Type B pancreatic cell (in vitro differentiated cells): ENCODE measurements at regions not wholly inside any gene's neighbourhood (a gene's known extent, or its start where the extent isn't known, plus 50 kb on each side); places are given as distances from the start of the nearest gene placed in this dataset.

Experiments
- DNase-seq: peaks from one replicate; pipeline ENCODE4 v3.0.0; 2021; ENCODE audit warnings: mixed read lengths; ENCODE audit not compliant: unreplicated experiment; ENCODE audit errors: extremely low spot score
- H3K27ac Mint-ChIP-seq: 2 replicates; pipeline ENCODE4 v1.8.0; 2021; ENCODE audit warnings: mild to moderate bottlenecking, mixed read lengths
- H3K27me3 Mint-ChIP-seq: 2 replicates; pipeline ENCODE4 v1.8.0; 2021; ENCODE audit warnings: mixed read lengths
- H3K36me3 Mint-ChIP-seq: 2 replicates; pipeline ENCODE4 v1.8.0; 2021; ENCODE audit warnings: mixed read lengths
- H3K4me1 Mint-ChIP-seq: one replicate; pipeline ENCODE4 v1.8.0; 2021; ENCODE audit warnings: mixed read lengths; ENCODE audit not compliant: unreplicated experiment
- H3K4me3 Mint-ChIP-seq: 2 replicates; pipeline ENCODE4 v1.8.0; 2021; ENCODE audit warnings: mild to moderate bottlenecking, mixed read lengths
- H3K9me3 Mint-ChIP-seq: 2 replicates; pipeline ENCODE4 v1.8.0; 2021; ENCODE audit warnings: mixed read lengths
- TF ChIP-seq, protein P1 (sequence below): fragments of 200-600 bp; sonication (generic); conservative IDR thresholded peaks from 2 replicates; pipeline ENCODE4 v1.5.0; 2021; ENCODE audit warnings: antibody characterized with exemption, mild to moderate bottlenecking

- Mint-ChIP-seq H3K27ac (no peak overlapping the region), H3K36me3 (no peaks in the 10 kb centered on the region), H3K9me3 (no peaks in the 10 kb centered on the region), H3K4me3 (no peak overlapping the region), H3K4me1 (peaks cover 33% of the 10 kb centered on the region), H3K27me3 (no peaks in the 10 kb centered on the region)
- TF ChIP-seq, protein P1, sequence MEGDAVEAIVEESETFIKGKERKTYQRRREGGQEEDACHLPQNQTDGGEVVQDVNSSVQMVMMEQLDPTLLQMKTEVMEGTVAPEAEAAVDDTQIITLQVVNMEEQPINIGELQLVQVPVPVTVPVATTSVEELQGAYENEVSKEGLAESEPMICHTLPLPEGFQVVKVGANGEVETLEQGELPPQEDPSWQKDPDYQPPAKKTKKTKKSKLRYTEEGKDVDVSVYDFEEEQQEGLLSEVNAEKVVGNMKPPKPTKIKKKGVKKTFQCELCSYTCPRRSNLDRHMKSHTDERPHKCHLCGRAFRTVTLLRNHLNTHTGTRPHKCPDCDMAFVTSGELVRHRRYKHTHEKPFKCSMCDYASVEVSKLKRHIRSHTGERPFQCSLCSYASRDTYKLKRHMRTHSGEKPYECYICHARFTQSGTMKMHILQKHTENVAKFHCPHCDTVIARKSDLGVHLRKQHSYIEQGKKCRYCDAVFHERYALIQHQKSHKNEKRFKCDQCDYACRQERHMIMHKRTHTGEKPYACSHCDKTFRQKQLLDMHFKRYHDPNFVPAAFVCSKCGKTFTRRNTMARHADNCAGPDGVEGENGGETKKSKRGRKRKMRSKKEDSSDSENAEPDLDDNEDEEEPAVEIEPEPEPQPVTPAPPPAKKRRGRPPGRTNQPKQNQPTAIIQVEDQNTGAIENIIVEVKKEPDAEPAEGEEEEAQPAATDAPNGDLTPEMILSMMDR, result no peak
- no peak for DNase-seq
Measured at GRCh38 chr3:150278843-150279381, 129.2 kb upstream of the TSC22D2 start.

DNA sequence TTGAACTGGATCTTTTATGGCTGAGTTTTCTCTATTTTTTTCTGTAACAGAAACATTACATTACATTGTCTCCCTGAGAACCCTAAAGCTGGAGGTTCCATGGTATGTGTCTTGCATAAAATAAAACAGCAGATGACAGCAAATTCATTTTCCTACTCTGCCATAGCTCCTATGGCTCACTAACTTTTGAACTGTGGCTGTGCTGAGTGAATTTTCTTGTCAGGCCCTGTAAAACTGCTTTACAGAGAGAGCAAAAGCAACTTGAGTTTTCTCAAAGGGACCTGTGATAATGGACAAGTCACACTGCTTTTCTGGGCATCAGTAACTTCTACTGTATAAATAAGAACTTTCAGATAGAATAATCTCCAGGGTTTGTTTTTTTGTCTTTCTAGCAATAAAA lies 129.9 kb upstream of the TSC22D2 start:
- H3K4me3 Mint-ChIP-seq, result no peak overlapping the region
- H3K36me3 Mint-ChIP-seq, result no peaks in the 10 kb centered on the region
- H3K27me3 Mint-ChIP-seq, result no peaks in the 10 kb centered on the region
- TF ChIP-seq, protein P1, result no peak
- peaks cover 37% of the 10 kb centered on the region for H3K4me1 Mint-ChIP-seq
- no peak for DNase-seq
- peak overlapping the region; percentile 44 for H3K27ac Mint-ChIP-seq
- H3K9me3 Mint-ChIP-seq, result no peaks in the 10 kb centered on the region

GRCh38 chr3:150277444-150277843 lies 130.7 kb upstream of the TSC22D2 start:
- Mint-ChIP-seq H3K36me3 (no peaks in the 10 kb centered on the region), H3K4me1 (peaks cover 43% of the 10 kb centered on the region), H3K4me3 (peak overlapping the region; percentile 15), H3K9me3 (no peaks in the 10 kb centered on the region), H3K27me3 (no peaks in the 10 kb centered on the region), H3K27ac (peak overlapping the region; percentile 31)
- TF ChIP-seq, protein P1, result no peak
- no peak for DNase-seq

- no peak for DNase-seq
- Mint-ChIP-seq H3K9me3 (peaks cover 1% of the 10 kb centered on the region), H3K36me3 (no peaks in the 10 kb centered on the region), H3K4me1 (peaks cover 43% of the 10 kb centered on the region), H3K27ac (no peak overlapping the region), H3K27me3 (no peaks in the 10 kb centered on the region), H3K4me3 (no peak overlapping the region)
- TF ChIP-seq, protein P1, result no peak
Measured at GRCh38 chr3:150275941-150276340, 132.2 kb upstream of the TSC22D2 start.

DNA sequence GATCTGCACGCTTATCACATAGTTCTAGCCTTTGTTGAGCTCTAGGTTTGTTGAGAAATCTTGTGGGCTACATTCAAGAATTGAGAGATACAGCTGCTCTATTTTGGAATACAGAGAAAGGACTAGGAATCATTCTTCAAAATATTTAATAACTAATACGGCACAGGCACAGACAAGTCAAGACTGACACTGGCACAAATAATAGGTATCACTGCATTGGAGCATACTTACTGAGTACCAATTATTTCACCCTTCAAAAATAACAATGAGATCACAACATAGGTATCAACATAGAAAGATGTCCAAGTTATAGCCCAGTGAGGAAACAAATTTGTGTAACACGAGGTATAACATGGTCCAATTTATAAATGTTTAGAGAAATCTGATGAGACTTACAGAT lies 133.7 kb upstream of the TSC22D2 start:
- Mint-ChIP-seq H3K9me3 (peaks cover 9% of the 10 kb centered on the region), H3K27me3 (no peaks in the 10 kb centered on the region), H3K36me3 (no peaks in the 10 kb centered on the region), H3K4me1 (peaks cover 44% of the 10 kb centered on the region), H3K4me3 (no peak overlapping the region), H3K27ac (no peak overlapping the region)
- TF ChIP-seq, protein P1, result no peak
- no peak for DNase-seq

DNA sequence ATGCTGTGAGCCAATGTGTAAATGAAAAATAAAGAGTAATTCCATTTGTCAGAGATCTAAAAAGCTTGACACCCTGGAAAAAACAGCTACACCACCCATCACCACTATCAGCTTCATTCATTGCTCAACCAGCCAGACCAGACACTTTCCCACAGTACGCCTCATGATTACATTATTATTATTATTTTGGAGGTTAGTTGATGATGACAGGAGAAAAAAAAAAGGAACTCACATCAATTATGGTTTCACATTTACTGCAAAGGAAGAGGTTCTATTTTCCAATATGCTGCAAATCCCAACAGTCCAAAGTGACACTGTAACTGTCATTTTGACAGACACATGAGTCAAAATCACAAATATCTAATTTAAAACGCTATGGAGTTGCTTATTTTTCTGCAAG lies 134.7 kb upstream of the TSC22D2 start:
- H3K9me3 Mint-ChIP-seq, result peaks cover 13% of the 10 kb centered on the region
- TF ChIP-seq, protein P1, result no peak
- H3K36me3 Mint-ChIP-seq, result no peaks in the 10 kb centered on the region
- H3K27ac Mint-ChIP-seq, result no peak overlapping the region
- peaks cover 45% of the 10 kb centered on the region for H3K4me1 Mint-ChIP-seq
- H3K27me3 Mint-ChIP-seq, result no peaks in the 10 kb centered on the region
- H3K4me3 Mint-ChIP-seq, result no peak overlapping the region
- DNase-seq, result no peak
